ENCODE measurements at regions not wholly inside any gene's neighbourhood (a gene's known extent, or its start where the extent isn't known, plus 50 kb on each side); places are given as distances from the start of the nearest gene placed in this dataset.
"Not testable (repeated sequence)": the region's sequence is repeated elsewhere in the genome, so short reads cannot be mapped to it uniquely, and the experiment has no call there.

DNA sequence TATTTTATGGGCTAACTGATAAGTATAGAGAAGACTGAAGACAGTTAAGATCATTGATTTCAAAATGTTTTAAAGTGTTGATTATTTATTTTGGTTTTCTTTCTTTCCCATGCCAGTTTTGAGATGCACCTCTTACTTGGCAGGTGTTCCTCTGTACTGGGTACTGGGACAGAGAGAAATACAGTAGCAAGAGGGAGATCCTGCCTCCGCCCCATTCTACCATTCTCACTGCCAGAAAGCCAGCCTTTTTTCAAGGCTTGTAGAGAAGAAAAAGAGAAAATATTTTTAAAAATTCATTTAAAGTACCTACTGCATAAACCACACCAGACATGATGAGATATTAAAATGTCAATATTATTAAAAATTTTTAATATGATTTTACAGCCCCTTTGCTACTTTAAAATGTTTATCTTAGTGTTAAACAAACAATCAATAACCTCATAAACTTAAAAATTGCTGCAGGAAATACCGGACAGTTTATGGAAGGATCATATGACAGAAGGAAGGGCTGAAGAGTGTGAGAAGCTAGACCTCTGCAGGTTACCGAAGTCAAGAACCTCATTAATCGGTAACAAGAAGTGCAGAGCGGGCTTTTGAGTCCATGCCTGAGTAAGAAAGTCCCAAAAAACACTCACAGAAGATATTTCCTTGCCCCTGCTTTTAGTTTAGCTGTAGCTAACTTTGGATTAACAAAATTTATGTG, 117.8 kb upstream of the ESR1 start:
- H3K36me3 ChIP-seq (ENCODE audit: control insufficient read depth, insufficient read depth, low read length): no peaks in the 10 kb centered on the region
- no peak overlapping the region for H3K9ac ChIP-seq (ENCODE audit: low read depth, low read length)
- no peaks in the 10 kb centered on the region for H3K9me3 ChIP-seq (ENCODE audit: control insufficient read depth, insufficient read depth, low read length)
- H3K4me3 ChIP-seq (ENCODE audit: low read depth, low read length): no peak overlapping the region
- H3K4me1 ChIP-seq (ENCODE audit: control insufficient read depth, insufficient read depth, low read length): peaks cover 4% of the 10 kb centered on the region
- H3K27me3 ChIP-seq (ENCODE audit: control insufficient read depth, insufficient read depth, low read length): no peaks in the 10 kb centered on the region

GRCh38 chr6:151690303-151690702, 117.2 kb upstream of the ESR1 start:
- H3K4me3 ChIP-seq (ENCODE audit: low read depth, low read length): no peak overlapping the region
- peaks cover 4% of the 10 kb centered on the region for H3K4me1 ChIP-seq (ENCODE audit: control insufficient read depth, insufficient read depth, low read length)
- no peak overlapping the region for H3K9ac ChIP-seq (ENCODE audit: low read depth, low read length)
- no peaks in the 10 kb centered on the region for H3K36me3 ChIP-seq (ENCODE audit: control insufficient read depth, insufficient read depth, low read length)
- no peaks in the 10 kb centered on the region for H3K9me3 ChIP-seq (ENCODE audit: control insufficient read depth, insufficient read depth, low read length)
- no peaks in the 10 kb centered on the region for H3K27me3 ChIP-seq (ENCODE audit: control insufficient read depth, insufficient read depth, low read length)

DNA sequence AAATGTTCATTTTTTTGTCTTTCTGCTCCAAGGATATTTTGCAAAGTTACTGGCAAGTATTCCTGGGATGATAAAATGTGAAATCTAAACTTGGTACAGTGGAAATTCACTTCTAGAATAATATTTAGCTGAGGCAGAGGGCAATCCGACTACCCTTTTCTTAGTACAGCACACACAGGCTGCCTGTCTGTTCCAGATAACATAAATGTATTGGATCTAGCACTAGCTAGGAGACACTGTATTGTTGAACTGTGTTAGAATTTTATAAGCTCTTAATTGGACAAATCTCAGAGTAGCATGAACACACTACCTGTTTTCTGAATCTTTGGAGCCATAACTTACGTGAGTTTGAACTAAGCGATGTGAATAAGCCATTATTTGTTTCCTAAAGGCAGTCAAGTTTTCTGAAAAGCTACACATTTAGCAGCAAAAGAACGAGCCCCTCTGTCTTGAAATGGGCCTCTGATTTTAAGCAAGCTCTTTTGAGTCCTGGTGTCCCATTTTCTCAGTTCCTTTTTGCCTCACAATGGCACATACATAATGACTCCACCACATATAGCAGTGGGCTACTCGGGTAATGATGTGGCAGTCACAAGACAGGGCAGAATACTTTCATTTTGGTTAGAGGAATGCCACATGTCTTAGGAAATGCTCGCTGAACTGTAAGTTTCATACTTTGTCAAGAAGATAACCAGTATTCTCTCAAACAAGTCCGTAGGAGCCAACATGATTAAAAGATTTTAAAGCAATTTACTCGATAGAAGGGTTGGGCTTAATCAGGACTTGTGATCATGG, 116.5 kb upstream of the ESR1 start:
- peaks cover 4% of the 10 kb centered on the region for H3K4me1 ChIP-seq (ENCODE audit: control insufficient read depth, insufficient read depth, low read length)
- no peak overlapping the region for H3K4me3 ChIP-seq (ENCODE audit: low read depth, low read length)
- H3K36me3 ChIP-seq (ENCODE audit: control insufficient read depth, insufficient read depth, low read length): no peaks in the 10 kb centered on the region
- no peaks in the 10 kb centered on the region for H3K9me3 ChIP-seq (ENCODE audit: control insufficient read depth, insufficient read depth, low read length)
- H3K27me3 ChIP-seq (ENCODE audit: control insufficient read depth, insufficient read depth, low read length): no peaks in the 10 kb centered on the region
- no peak overlapping the region for H3K9ac ChIP-seq (ENCODE audit: low read depth, low read length)

DNA sequence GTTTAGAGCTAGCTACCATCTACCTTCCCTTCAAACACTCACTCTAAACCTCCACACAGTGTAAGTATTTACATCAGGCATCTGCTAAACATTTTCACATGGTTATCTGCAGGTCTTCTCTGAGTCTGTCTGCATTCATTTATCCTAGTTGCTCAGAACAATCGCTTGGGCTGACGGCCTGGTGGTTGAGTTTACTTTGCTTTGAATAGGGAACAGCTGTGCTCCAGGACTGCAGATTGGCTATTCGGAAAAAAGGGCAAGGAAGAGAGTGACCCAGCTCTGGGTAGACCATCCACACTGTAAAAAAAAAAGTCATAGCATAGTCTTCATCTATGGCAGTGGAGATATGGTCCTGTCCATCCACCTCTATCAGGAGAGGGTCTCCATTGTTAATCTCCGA, 115.3 kb upstream of the ESR1 start:
- no peaks in the 10 kb centered on the region for H3K36me3 ChIP-seq (ENCODE audit: control insufficient read depth, insufficient read depth, low read length)
- H3K4me3 ChIP-seq (ENCODE audit: low read depth, low read length): no peak overlapping the region
- H3K4me1 ChIP-seq (ENCODE audit: control insufficient read depth, insufficient read depth, low read length): peaks cover 4% of the 10 kb centered on the region
- H3K27me3 ChIP-seq (ENCODE audit: control insufficient read depth, insufficient read depth, low read length): no peaks in the 10 kb centered on the region
- no peaks in the 10 kb centered on the region for H3K9me3 ChIP-seq (ENCODE audit: control insufficient read depth, insufficient read depth, low read length)
- H3K9ac ChIP-seq (ENCODE audit: low read depth, low read length): no peak overlapping the region

DNA sequence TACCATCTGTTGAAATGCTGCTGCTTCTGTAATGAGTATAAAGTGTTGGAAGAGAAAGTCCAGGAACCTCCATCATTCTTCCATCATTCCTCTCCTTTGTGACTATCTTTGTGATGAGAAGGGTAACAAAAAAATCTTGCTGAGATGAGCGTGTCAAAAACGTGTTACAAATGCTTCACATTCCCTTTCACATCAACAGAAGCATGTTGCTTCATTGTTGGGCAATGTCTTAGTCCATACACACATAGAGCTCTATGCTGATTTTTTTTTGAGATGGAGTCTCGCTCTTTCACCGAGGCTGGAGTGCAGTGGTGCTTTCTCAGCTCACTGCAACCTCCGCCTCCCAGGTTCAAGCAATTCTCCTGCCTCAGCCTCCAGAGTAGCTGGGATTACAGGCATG, 114.1 kb upstream of the ESR1 start:
- no peaks in the 10 kb centered on the region for H3K9me3 ChIP-seq (ENCODE audit: control insufficient read depth, insufficient read depth, low read length)
- H3K36me3 ChIP-seq (ENCODE audit: control insufficient read depth, insufficient read depth, low read length): no peaks in the 10 kb centered on the region
- H3K27me3 ChIP-seq (ENCODE audit: control insufficient read depth, insufficient read depth, low read length): no peaks in the 10 kb centered on the region
- no peak overlapping the region for H3K9ac ChIP-seq (ENCODE audit: low read depth, low read length)
- no peak overlapping the region for H3K4me3 ChIP-seq (ENCODE audit: low read depth, low read length)
- peaks cover 4% of the 10 kb centered on the region for H3K4me1 ChIP-seq (ENCODE audit: control insufficient read depth, insufficient read depth, low read length)

DNA sequence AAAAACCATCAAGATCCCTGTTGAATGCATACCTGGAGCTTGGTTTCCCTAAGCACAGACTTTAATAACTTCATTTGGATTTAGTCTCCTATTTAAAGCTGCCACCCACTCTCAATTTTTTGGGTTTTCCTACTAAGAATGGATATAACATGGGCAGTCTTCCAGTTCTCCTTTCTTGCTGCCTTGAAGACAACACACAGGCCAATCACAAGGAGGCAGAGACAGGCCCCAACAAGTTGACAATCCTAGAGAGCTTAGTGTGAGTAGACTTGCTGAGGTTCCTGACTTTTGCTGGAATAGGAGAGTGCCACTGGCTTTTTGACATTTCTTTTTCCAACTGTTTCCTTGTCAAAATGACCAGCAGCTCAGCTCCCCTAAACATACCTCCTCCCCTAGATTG, 112.3 kb upstream of the ESR1 start:
- Histone ChIP-seq H3K27me3 (ENCODE audit: control insufficient read depth, insufficient read depth, low read length) (no peaks in the 10 kb centered on the region), H3K9me3 (ENCODE audit: control insufficient read depth, insufficient read depth, low read length) (no peaks in the 10 kb centered on the region), H3K9ac (ENCODE audit: low read depth, low read length) (no peak overlapping the region), H3K4me1 (ENCODE audit: control insufficient read depth, insufficient read depth, low read length) (peaks cover 4% of the 10 kb centered on the region), H3K36me3 (ENCODE audit: control insufficient read depth, insufficient read depth, low read length) (no peaks in the 10 kb centered on the region), H3K4me3 (ENCODE audit: low read depth, low read length) (no peak overlapping the region)

GRCh38 chr6:151696302-151696701, 111.2 kb upstream of the ESR1 start:
- not testable (repeated sequence) for H3K27me3 ChIP-seq (ENCODE audit: control insufficient read depth, insufficient read depth, low read length); H3K36me3 ChIP-seq (ENCODE audit: control insufficient read depth, insufficient read depth, low read length); H3K4me3 ChIP-seq (ENCODE audit: low read depth, low read length); H3K9me3 ChIP-seq (ENCODE audit: control insufficient read depth, insufficient read depth, low read length); H3K4me1 ChIP-seq (ENCODE audit: control insufficient read depth, insufficient read depth, low read length); H3K9ac ChIP-seq (ENCODE audit: low read depth, low read length)

DNA sequence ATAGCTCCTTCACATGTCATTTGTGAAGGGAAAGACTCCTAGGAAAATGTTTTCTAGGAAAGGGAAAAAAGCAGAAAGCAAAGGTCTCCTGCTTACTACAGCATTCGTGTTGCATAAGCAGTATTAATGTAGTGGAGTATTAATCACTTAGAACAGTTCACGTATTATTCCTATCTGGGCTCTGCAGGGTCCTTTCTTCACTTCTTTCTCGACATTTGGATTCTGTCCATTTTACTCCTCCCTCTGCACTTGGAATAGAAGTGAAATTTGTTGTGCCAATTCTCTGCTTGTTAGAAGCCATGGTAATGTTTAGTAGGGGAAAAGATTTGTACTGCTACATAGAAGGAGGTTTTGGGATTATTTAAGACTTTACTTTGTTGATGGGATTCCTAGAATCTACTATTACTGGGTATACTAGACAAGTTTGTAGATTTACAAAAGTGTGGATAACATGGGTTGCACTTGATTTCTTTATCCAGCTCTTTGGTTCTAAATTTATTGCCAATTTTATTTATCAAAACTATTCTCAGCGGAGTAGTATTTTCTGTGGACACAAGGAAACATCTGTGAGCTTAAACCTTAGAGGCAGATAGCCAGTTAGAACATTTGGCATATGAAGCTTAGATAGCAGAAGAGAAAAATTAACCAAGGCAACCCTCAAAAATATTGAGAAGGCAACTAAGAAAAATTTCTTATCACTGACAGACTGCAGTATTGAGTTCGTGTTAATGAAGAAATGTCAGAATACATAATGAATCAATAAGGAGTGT, 108.4 kb upstream of the ESR1 start:
- Histone ChIP-seq H3K9me3 (ENCODE audit: control insufficient read depth, insufficient read depth, low read length) (no peaks in the 10 kb centered on the region), H3K4me3 (ENCODE audit: low read depth, low read length) (no peak overlapping the region), H3K4me1 (ENCODE audit: control insufficient read depth, insufficient read depth, low read length) (no peaks in the 10 kb centered on the region), H3K36me3 (ENCODE audit: control insufficient read depth, insufficient read depth, low read length) (no peaks in the 10 kb centered on the region), H3K9ac (ENCODE audit: low read depth, low read length) (no peak overlapping the region), H3K27me3 (ENCODE audit: control insufficient read depth, insufficient read depth, low read length) (no peaks in the 10 kb centered on the region)

GRCh38 chr6:151699719-151700118, 107.8 kb upstream of the ESR1 start:
- Histone ChIP-seq H3K9ac (ENCODE audit: low read depth, low read length) (no peak overlapping the region), H3K9me3 (ENCODE audit: control insufficient read depth, insufficient read depth, low read length) (no peaks in the 10 kb centered on the region), H3K4me1 (ENCODE audit: control insufficient read depth, insufficient read depth, low read length) (no peaks in the 10 kb centered on the region), H3K36me3 (ENCODE audit: control insufficient read depth, insufficient read depth, low read length) (no peaks in the 10 kb centered on the region), H3K4me3 (ENCODE audit: low read depth, low read length) (no peak overlapping the region), H3K27me3 (ENCODE audit: control insufficient read depth, insufficient read depth, low read length) (no peaks in the 10 kb centered on the region)

DNA sequence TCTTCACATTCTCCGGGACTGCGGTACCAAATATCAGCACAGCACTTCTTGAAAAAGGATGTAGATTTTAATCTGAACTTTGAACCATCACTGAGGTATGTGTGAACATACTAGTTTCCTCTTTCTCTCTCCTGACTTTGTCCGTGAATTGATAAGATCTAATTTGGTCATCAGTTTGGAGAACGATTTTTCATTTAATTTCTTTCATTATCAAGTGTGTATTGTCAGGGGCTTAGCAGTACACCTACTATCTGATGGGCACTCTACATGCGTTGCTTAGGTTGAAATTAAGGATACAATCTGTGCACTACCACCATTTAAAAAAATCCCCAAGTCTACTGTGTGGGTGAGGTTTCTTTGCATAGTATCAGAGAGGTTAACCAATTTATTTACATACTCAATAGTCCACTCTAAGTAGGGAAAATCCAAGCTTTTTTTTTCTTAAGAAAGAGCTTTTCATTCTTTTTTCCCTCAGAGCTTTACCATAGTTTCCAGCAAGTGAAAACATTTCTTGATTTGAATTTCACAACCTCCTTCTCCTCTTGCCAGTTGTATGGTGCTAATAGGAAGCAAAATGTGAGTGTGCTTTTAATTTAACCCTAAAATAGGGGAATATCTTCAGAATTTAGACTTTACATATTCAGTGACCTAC, 105.4 kb upstream of the ESR1 start:
- peaks cover 3% of the 10 kb centered on the region for H3K4me1 ChIP-seq (ENCODE audit: control insufficient read depth, insufficient read depth, low read length)
- no peaks in the 10 kb centered on the region for H3K9me3 ChIP-seq (ENCODE audit: control insufficient read depth, insufficient read depth, low read length)
- H3K36me3 ChIP-seq (ENCODE audit: control insufficient read depth, insufficient read depth, low read length): no peaks in the 10 kb centered on the region
- H3K4me3 ChIP-seq (ENCODE audit: low read depth, low read length): no peak overlapping the region
- no peak overlapping the region for H3K9ac ChIP-seq (ENCODE audit: low read depth, low read length)
- H3K27me3 ChIP-seq (ENCODE audit: control insufficient read depth, insufficient read depth, low read length): no peaks in the 10 kb centered on the region

DNA sequence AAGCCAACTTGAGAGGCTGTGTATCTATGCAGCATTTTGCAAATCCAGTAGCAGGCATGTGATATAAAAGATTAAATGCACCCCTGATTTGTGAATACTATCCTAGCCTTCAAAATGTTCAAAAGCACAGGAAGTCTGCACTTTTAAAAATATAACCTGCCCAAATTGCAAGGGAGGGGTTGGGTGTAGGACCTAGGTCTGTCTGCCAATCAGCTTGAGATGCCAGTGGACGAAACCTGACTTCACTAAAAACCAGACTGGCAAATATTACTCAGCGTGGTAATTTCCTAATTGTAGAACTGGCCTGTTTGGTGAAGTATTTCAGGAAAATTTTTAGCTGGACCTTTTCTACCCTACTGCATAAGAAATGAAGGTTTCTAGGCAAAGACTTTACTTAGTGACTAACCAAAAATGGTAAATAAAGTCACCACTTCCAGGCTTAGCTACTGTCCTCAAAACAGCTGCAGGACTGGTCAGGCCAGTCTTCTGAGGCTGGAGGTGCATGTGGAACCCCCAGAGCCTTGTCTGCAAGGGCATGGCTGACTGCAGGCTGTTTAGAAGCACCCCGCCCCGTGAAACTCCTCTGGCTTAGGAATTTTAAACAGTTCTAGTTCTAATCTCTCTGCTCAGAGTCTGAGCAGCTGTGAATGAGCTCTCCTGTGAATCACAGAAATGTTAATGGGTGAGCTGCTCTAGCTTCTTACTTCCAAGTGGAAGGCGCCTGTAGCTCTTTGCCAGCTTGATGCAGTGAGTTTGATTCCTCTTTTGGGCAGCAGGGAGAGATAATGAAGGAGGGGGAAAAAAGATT, 104.4 kb upstream of the ESR1 start:
- Histone ChIP-seq H3K36me3 (ENCODE audit: control insufficient read depth, insufficient read depth, low read length) (no peaks in the 10 kb centered on the region), H3K9ac (ENCODE audit: low read depth, low read length) (no peak overlapping the region), H3K27me3 (ENCODE audit: control insufficient read depth, insufficient read depth, low read length) (no peaks in the 10 kb centered on the region), H3K9me3 (ENCODE audit: control insufficient read depth, insufficient read depth, low read length) (no peaks in the 10 kb centered on the region), H3K4me1 (ENCODE audit: control insufficient read depth, insufficient read depth, low read length) (peaks cover 3% of the 10 kb centered on the region), H3K4me3 (ENCODE audit: low read depth, low read length) (no peak overlapping the region)
